GM19239 (cell line): ENCODE measurements at regions not wholly inside any gene's neighbourhood (a gene's known extent, or its start where the extent isn't known, plus 50 kb on each side); places are given as distances from the start of the nearest gene placed in this dataset.

Experiments
- DNase-seq: peaks from one replicate; pipeline ENCODE4 v3.0.0; 2011; ENCODE audit warnings: low spot score; ENCODE audit not compliant: insufficient read length
- FAIRE-seq: peaks from 2 replicates; lab custom pipeline; 2011; peaks lifted over from hg19 to GRCh38; lab: Jason Lieb, UNC

DNA sequence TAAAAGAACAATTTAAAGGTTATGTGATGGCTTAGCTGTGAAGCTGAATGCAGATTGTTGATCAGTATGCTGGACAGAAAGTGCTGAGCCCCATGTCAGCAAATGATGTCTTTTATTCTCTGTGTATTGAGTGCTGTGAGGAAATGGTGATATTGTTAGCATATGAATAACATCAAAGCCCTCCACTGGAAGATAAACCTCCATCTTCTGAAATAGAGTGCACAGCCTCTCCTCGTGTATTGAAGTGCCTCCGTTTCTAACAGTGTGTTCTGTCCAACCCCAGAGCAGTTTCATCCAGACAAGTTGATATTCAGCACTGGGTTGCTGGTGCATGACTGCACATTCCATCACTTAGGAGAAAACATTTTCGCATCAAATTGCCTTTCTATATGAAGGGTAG, 242.9 kb downstream of the CSNK1G3 start:
- FAIRE-seq: no peak
- DNase-seq: no peak

DNA sequence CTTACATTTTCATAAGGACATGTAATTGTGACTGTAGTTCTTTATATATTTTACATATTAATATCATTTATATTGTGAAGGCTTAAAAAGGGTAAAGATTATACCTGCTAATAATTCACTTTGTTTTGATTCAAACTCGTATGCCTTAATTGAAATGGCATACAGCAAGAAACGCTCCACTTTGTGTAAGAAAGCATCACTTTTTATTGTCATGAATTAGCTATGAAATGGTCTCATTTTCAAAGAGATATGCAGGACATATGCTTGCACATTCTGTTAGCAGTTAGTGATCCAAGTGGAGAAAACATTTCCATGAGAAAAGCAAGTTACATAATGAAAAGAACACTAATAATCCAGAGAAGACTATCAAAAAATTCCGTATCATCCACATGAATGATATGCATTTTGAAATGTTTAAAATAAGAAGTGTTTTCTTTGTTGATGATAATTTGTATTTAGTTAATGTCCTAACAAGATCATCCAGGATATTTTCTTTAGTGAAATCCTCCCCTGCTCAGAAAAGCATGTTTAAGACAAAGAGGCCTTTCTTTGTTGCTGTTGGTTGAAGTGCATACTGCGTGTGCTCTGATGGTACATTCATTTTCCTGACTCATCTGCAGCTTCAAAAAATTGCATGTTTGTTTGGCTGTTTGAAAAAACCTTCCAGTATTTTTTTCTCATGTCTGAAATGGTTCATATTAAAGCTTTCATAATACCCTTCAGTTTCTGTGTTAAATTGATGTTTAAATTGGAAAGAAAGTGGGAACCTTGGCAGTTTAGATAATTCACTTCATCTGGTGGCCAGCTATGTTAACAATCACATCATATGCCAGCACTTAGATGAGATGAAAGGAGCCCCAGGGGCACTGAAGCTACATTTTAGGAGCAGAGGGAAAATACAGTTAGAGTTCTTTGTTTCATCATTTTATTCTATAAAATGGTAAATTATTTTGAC, 242.2 kb downstream of the CSNK1G3 start:
- FAIRE-seq (no peak), DNase-seq (no peak)

DNA sequence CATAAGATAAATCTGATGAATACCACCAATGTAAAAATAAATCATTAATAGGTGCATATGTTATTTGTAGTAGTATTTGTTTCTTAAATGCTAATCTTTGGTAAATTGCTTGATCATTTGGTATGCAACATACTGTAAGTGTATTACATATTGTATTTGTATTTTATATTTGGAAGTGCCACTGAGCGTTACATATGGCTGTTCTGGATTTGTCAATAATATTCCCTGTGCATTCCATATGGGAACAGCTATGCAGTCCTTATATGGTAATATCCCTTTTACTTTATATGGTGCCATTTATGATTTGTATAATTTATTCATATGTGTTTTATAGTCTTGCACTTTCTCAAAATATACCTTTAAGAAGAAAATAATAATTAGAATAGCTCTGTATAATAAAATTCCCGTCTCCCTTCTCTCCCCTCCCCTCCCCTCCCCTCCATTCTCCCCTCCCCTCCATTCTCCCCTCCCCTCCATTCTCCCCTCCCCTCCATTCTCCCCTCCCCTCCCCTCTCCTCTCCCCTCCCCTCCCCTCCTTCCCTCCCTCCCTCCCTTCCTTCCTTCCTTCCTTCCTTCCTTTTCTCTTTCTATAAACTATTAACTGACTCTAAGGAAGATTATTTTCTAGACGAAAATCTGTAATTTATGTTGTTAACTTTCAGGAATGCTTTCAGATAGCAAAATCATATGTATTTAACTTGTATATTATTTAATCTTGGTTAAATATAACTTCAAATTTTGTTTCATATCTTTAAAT, 241.4 kb downstream of the CSNK1G3 start:
- no peak for DNase-seq
- FAIRE-seq: no peak

GRCh38 chr5:123752552-123753179, 240.7 kb downstream of the CSNK1G3 start:
- no peak for FAIRE-seq
- DNase-seq: no peak

DNA sequence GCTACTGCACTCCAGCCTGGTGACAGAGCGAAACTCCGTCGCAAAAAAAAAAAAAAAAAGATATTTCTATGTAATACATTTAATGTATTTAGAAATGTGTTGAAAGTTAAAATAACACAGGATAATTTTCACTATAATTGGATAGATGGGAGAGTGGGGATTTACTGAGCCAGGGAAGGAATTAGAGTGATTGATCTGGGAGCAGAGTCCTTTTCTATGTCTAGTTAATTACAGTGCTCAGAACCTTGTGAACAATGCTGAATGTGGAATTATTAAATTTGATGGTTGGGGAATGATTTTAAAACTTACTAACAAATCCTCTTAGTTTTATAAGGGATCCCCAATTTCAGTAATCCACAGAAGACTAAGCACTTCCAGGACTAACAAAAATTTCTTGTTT, 239.7 kb downstream of the CSNK1G3 start:
- FAIRE-seq (no peak), DNase-seq (no peak)

GRCh38 chr5:123748239-123748638, 236.3 kb downstream of the CSNK1G3 start:
- DNase-seq (no peak), FAIRE-seq (no peak)

GRCh38 chr5:123746683-123747360, 234.8 kb downstream of the CSNK1G3 start:
- no peak for DNase-seq
- FAIRE-seq: no peak

GRCh38 chr5:123743990-123744583, 232.1 kb downstream of the CSNK1G3 start:
- FAIRE-seq (no peak), DNase-seq (no peak)

- DNase-seq (no peak), FAIRE-seq (no peak)
Observed at GRCh38 chr5:123735384-123735783, 223.4 kb downstream of the CSNK1G3 start.

- DNase-seq (no peak), FAIRE-seq (no peak)
Observed at GRCh38 chr5:123732257-123732656, 220.3 kb downstream of the CSNK1G3 start.

DNA sequence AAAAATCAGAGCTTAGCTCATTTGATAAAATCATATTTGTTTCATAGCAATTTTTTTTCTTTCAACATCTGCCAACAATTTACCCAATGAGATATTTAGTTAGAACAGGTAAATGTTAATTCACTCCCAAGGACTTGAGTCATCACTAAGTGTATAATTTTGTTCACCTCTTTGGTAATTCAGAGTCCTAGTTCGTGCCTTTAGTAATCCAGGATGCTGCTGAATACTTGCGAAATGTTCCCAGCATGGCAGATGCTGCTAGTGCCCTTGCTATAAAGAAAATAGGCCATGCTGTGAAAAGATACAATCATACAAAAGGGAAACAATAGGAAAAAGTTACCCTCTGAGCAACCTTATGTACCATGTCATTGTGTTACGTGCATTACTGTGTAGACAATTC, 210.5 kb downstream of the CSNK1G3 start:
- FAIRE-seq (no peak), DNase-seq (no peak)

DNA sequence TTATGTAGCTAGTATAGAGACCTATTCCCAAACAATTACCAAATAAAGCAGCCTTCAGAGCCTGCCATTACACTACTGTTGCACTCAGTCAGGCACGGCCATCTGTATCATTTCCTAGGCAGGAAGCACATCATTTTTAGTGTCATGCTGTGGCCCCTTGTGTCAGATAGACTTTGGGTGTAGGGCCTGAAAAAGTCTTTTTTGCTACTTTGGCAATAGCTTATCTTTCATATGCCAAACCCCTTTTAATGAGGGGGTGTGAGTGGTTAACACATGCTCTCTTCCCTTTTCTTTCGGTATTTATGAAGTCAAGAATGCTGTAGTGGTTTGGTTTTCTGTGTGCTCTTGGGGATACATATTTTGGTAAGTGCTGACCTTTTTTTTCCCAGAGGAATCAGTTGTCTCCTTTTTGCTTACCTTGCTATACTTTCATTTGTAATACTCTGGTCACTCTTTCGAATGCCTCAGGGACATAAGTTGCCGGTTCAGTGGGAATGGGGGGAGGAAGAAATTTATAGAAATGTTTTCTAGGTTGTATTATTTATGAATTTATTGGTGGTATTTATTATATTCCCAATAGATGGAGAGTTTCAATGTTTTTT, 209.8 kb downstream of the CSNK1G3 start:
- no peak for FAIRE-seq
- DNase-seq: no peak

- FAIRE-seq: no peak
- DNase-seq: no peak
Observed at GRCh38 chr5:123720955-123721354, 209.0 kb downstream of the CSNK1G3 start.

GRCh38 chr5:123720339-123720738, 208.4 kb downstream of the CSNK1G3 start:
- FAIRE-seq (no peak), DNase-seq (no peak)

- DNase-seq: no peak
- no peak for FAIRE-seq
Observed at GRCh38 chr5:123719004-123719403, 207.0 kb downstream of the CSNK1G3 start.

GRCh38 chr5:123718238-123718637, 206.3 kb downstream of the CSNK1G3 start:
- FAIRE-seq: no peak
- no peak for DNase-seq

DNA sequence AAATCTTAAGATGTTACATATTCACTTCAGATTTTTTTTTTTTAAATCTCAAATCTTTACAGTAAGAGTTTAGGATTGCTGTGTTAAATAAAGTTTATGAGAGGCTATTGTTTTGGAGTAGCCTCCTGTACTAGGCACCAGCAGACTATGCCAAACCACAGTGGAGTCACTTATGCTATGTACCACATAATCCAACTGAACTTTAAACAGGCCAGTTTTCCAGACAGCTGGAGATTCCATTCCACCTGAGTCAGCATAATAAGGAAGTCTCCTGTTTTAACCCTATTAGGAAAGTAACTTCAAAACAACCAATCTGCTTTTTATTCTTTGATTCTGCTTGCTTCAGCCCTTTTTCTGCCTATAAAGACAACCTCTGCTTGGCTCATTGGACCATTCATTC, 205.2 kb downstream of the CSNK1G3 start:
- no peak for DNase-seq

DNA sequence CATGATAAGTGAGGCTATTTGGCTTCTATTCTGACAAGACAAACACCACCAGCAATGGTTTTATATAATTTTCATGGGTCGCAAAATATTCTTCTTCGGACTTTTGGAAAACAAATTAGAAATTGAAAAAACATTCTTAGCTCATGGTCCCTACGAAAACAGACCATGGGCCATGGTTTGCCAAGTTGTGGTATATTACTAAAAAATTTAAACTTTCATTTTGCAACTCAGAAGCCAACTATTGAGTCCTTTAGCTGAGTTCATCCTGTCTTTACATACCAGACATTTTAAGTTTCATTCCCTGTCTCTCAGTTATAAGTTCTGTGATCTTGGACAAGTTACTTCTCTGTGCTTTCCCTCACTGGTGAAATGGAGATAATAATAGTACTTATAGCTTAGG, 198.1 kb downstream of the CSNK1G3 start:
- DNase-seq (no peak), FAIRE-seq (no peak)

More for the DNA sequence above, 205.2 kb downstream of the CSNK1G3 start:
- FAIRE-seq: no peak

DNA sequence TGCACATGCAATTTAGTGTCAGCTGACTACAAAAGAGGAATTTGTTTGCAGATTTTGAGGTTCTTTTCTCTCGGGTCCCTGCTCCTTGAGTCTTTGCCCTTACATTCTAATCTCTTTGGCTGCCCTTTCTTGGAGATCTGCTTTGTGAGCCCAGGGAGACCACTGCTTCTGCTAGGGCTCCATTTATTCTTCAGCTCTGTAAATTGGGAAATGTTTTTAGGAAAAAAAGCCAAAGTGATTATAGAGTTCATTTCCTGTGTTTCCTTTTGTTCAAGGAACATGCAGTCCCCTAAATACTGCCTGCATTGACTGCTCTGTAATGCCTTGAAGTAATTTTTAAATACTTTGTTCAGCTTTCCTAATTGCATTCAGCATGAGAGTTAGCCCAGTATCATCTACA, 197.4 kb downstream of the CSNK1G3 start:
- no peak for FAIRE-seq

More for the DNA sequence above, 197.4 kb downstream of the CSNK1G3 start:
- DNase-seq: no peak
